GM21786 (cell line): ENCODE measurements at regions not wholly inside any gene's neighbourhood (a gene's known extent, or its start where the extent isn't known, plus 50 kb on each side); places are given as distances from the start of the nearest gene placed in this dataset.
"Not testable (repeated sequence)": the region's sequence is repeated elsewhere in the genome, so short reads cannot be mapped to it uniquely, and the experiment has no call there.

Experiments
- ATAC-seq: cut with Tn5 transposase; IDR thresholded peaks from one replicate; pipeline ENCODE4 v1.9.1; 2021; ENCODE audit not compliant: unreplicated experiment

- no peak for ATAC-seq
Measured at GRCh38 chr6:121748850-121749249, 313.4 kb downstream of the GJA1 start.

- no peak for ATAC-seq
Measured at GRCh38 chr6:121755485-121755884, 320.0 kb downstream of the GJA1 start.

GRCh38 chr6:121756666-121757065, 321.2 kb downstream of the GJA1 start:
- ATAC-seq, result no peak

GRCh38 chr6:121759370-121759769, 323.9 kb downstream of the GJA1 start:
- peak; percentile 90 for ATAC-seq

GRCh38 chr6:121760191-121760590, 324.7 kb downstream of the GJA1 start:
- ATAC-seq, result no peak

GRCh38 chr6:121760745-121761144, 325.3 kb downstream of the GJA1 start:
- ATAC-seq, result no peak

- ATAC-seq, result peak; percentile 93
Measured at GRCh38 chr6:121764493-121764892, 329.0 kb downstream of the GJA1 start.

- ATAC-seq, result no peak
Measured at GRCh38 chr6:121765060-121765459, 329.6 kb downstream of the GJA1 start.

GRCh38 chr6:121767211-121767610, 331.8 kb downstream of the GJA1 start:
- ATAC-seq, result no peak

- ATAC-seq, result peak; percentile 54
Measured at GRCh38 chr6:121770943-121771342, 335.5 kb downstream of the GJA1 start.

- ATAC-seq, result peak; percentile 89
Measured at GRCh38 chr6:121771937-121772720, 336.7 kb downstream of the GJA1 start.

- no peak for ATAC-seq
Measured at GRCh38 chr6:121776054-121776453, 340.6 kb downstream of the GJA1 start.

GRCh38 chr6:121780325-121781321, 345.2 kb downstream of the GJA1 start:
- ATAC-seq, result no peak

GRCh38 chr6:121791396-121792315, 356.2 kb downstream of the GJA1 start:
- no peak for ATAC-seq

GRCh38 chr6:121794630-121795029, 359.2 kb downstream of the GJA1 start:
- no peak for ATAC-seq

- not testable (repeated sequence) for ATAC-seq
Measured at GRCh38 chr6:121797598-121797997, 362.2 kb downstream of the GJA1 start.

GRCh38 chr6:121798126-121798525, 362.7 kb downstream of the GJA1 start:
- not testable (repeated sequence) for ATAC-seq

- no peak for ATAC-seq
Measured at GRCh38 chr6:121799574-121799973, 364.1 kb downstream of the GJA1 start.

- no peak for ATAC-seq
Measured at GRCh38 chr6:121800047-121800446, 364.6 kb downstream of the GJA1 start.

- no peak for ATAC-seq
Measured at GRCh38 chr6:121806116-121806515, 370.7 kb downstream of the GJA1 start.

- no peak for ATAC-seq
Measured at GRCh38 chr6:121809211-121809610, 373.8 kb downstream of the GJA1 start.
